ENCODE measurements at regions not wholly inside any gene's neighbourhood (a gene's known extent, or its start where the extent isn't known, plus 50 kb on each side); places are given as distances from the start of the nearest gene placed in this dataset.

- TF ChIP-seq USF1 (IDR thresholded peaks at IDR 0.05; ENCODE audit: borderline replicate concordance, extremely low read length, insufficient read depth, low read depth, low read length) (no peak), SMC3 (IDR thresholded peaks at IDR 0.05; ENCODE audit: borderline replicate concordance, low read length) (no peak), ZZZ3 (IDR thresholded peaks at IDR 0.05; ENCODE audit: control insufficient read depth, insufficient read length, low read depth) (no peak), CEBPB (IDR thresholded peaks at IDR 0.05; ENCODE audit: borderline replicate concordance in 1 of 2, low read depth in 2 of 2, low read length in 2 of 2) (no peak), MEF2B (IDR thresholded peaks at IDR 0.05; ENCODE audit: partially characterized antibody, poor library complexity, severe bottlenecking) (no peak), EZH2 (IDR thresholded peaks at IDR 0.05; ENCODE audit: borderline replicate concordance, control insufficient read depth, low read depth, low read length) (no peak), CTCF (IDR thresholded peaks at IDR 0.05 in 2 of 3, conservative IDR thresholded peaks at IDR 0.05 in 1 of 3; ENCODE audit: control insufficient read depth in 2 of 3, extremely low read depth in 1 of 3, insufficient read depth in 1 of 3, low read depth in 3 of 3, low read length in 3 of 3) (no peak)
Observed at GRCh38 chr9:109604781-109605180, 106.7 kb upstream of the PTPN3 start (continued).

GRCh38 chr9:109609060-109609459 is 111.0 kb upstream of the PTPN3 start:
- H2AFZ ChIP-seq (ENCODE audit: control insufficient read depth, low read depth, low read length) = no peak overlapping the region
- BruUV-seq (replicated peaks) = no TSS peak
- DNase-seq (ENCODE audit: low read depth, low spot score) (no peak), ATAC-seq (no peak), FAIRE-seq (no peak)
- ChIA-PET CTCF (no interaction called here), POLR2A (no interaction called here), RAD21 (ENCODE audit: unreplicated experiment) (no interaction called here), SMC1A (ENCODE audit: uncharacterized antibody, unreplicated experiment) (no interaction called here)
- no peaks in the 10 kb centered on the region for H3K9me3 ChIP-seq (replicated peaks; ENCODE audit: control insufficient read depth, insufficient read depth, low read length)
- no peaks in the 10 kb centered on the region for H3K79me2 ChIP-seq (ENCODE audit: control insufficient read depth, insufficient read depth, low read length)
- H3K27ac ChIP-seq (ENCODE audit: control insufficient read depth, insufficient read depth) = no peak overlapping the region
- H3K4me3 ChIP-seq = no peak overlapping the region
- WGBS (ENCODE audit: insufficient coverage, insufficient replicate concordance, low lambda C conversion rate, missing lambda C conversion rate) = 27% methylated on average over 1 of the region's 1 CpG
- no peaks in the 10 kb centered on the region; a peak in 1 of 4 replicates for H3K27me3 ChIP-seq (replicated peaks in 1 of 2; ENCODE audit: control insufficient read depth in 2 of 2, insufficient read depth in 2 of 2, low read length in 1 of 2)
- H3K4me2 ChIP-seq (ENCODE audit: control insufficient read depth, insufficient read depth) = no peak overlapping the region
- in situ Hi-C loops (cut with MboI) (no loop called here), intact Hi-C loops (cut with micrococcal nuclease; ENCODE audit: unreplicated experiment) (no loop called here)
- H4K20me1 ChIP-seq (ENCODE audit: control insufficient read depth, insufficient read depth) = no peaks in the 10 kb centered on the region
- no peaks in the 10 kb centered on the region for H3K4me1 ChIP-seq (ENCODE audit: control insufficient read depth, insufficient read depth, low read length)
- H3K9ac ChIP-seq (ENCODE audit: control insufficient read depth, insufficient read depth, low read length) = no peak overlapping the region
- H3K36me3 ChIP-seq (ENCODE audit: control insufficient read depth in 2 of 2, insufficient read depth in 2 of 2, low read length in 1 of 2) = no peaks in the 10 kb centered on the region
- TF ChIP-seq PAX8 (IDR thresholded peaks at IDR 0.05) (no peak), CREB1 (IDR thresholded peaks at IDR 0.05; ENCODE audit: low read depth) (no peak), NFXL1 (IDR thresholded peaks at IDR 0.05; ENCODE audit: borderline replicate concordance) (no peak), MTA3 (IDR thresholded peaks at IDR 0.05; ENCODE audit: borderline replicate concordance, low read length) (no peak), RAD51 (IDR thresholded peaks at IDR 0.05) (no peak), DPF2 (IDR thresholded peaks at IDR 0.05) (no peak), NR2C2 (IDR thresholded peaks at IDR 0.05; ENCODE audit: borderline replicate concordance, control insufficient read depth, insufficient read length, low read depth) (no peak), LARP7 (IDR thresholded peaks at IDR 0.05) (no peak), E2F8 (IDR thresholded peaks at IDR 0.05; ENCODE audit: low read depth, partially characterized antibody) (no peak), IRF5 (IDR thresholded peaks at IDR 0.05; ENCODE audit: borderline replicate concordance) (no peak), ESRRA (IDR thresholded peaks at IDR 0.05; ENCODE audit: low read length) (no peak)
